Stromal cell of bone marrow (primary cell): ENCODE measurements at regions not wholly inside any gene's neighbourhood (a gene's known extent, or its start where the extent isn't known, plus 50 kb on each side); places are given as distances from the start of the nearest gene placed in this dataset.
"Not testable (repeated sequence)": the region's sequence is repeated elsewhere in the genome, so short reads cannot be mapped to it uniquely, and the experiment has no call there.

ENCODE experiments used
- DNase-seq: peaks from one replicate; pipeline ENCODE4 v3.0.0-alpha.2; 2012; ENCODE audit warnings: low read depth

DNA sequence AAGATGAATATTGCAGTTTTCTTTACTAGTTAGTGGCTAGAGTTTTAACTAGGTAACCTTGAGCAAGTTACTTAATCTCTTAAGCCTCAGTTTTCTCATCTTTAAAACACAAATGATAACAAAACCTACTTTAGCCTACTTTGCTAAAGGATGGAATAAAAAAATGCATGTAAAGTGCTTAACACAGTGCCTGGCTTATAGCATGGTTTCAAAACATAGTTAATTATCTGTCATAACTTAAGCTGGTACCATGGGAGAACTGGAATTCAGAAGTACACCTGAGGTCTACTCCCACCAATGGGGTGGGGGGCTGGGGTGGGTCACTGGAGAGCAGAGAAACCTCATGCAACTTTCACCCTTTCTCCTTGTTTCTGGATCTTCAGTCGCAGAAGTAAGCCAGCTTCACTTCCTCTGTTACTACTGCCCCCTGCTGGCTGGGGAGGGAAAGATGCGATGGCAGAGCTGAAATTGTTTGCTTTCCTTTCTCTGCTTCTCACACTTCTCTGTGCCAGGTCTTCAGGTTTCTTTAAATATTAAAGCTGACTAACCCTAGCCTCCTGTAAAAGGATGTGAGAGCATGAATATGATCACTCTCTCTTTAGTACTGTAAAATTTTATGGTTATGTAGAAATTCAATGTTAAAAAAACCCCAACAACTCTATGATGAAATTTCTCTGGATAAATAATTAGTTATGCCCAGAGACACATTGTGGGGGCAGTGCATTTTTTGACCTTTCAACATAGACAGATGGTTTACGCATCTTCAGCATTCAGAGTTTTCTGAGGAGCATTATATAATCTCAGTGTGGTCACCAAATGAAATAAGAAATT is 324.2 kb downstream of the HLX start:
- DNase-seq, result peak; percentile 59

DNA sequence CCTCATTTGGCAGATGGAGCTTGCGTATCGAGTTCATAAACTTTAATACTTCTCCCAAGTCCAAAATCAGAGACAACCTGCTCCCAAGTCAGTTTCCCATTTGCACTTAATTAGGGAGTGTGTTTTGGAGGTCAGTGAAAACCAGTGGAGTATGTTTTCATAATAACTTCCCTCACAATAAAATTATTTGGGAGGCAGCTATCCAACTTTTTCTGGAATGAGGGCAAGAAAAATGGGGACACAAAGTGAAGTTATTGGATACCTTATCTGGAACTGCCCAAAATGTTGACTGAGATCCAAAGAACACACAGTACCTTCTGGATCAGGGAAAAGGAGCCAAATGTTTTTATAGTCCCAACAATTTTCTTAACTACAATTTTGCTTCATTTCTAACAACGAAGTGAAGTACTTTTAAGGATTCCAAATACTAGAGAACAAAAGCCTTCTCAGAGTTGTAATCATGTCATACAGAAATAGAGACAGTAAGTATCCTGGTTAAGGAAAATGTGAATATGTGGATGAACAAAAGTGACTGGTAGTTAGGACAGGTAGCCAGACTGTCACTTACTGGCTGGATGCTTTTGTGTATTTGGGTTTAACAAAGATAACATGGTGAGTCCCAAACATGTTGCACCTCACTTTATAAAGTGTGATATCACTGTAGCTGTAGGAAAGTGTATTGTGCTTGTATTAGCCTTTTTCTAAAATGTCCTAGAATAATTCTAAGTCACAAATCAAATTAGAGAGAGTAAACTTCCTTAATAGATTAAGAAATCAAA is 325.0 kb downstream of the HLX start:
- DNase-seq, result no peak

- DNase-seq, result no peak
These were observed 326.8 kb downstream of the HLX start for GRCh38 chr1:221206076-221206475.

GRCh38 chr1:221212926-221213325 is 333.7 kb downstream of the HLX start:
- DNase-seq, result no peak

GRCh38 chr1:221217029-221217428 is 337.8 kb downstream of the HLX start:
- DNase-seq, result peak; percentile 62

- no peak for DNase-seq
These were observed 344.0 kb downstream of the HLX start for GRCh38 chr1:221223281-221223680.

GRCh38 chr1:221227460-221227859 is 348.2 kb downstream of the HLX start:
- no peak for DNase-seq

GRCh38 chr1:221227872-221228337 is 348.7 kb downstream of the HLX start:
- no peak for DNase-seq

DNA sequence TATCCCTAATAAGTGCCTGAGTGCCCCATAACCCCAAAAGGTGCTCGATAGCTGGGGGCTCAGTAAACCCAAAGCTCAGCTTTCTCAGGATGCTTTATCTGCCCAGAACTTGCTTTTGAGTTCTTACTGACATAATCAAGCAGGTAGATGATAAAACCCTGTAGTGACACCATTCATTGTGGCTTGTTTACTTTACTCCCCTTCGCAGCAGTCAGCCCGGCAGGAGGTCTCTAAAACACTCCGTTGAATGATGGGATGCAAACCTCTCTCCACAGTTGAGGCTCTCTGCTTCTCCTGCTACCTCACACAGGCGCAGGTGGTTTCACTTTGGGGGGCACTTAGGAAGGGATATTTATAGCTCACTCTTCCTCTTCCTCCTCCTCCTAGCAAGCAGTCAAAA is 349.4 kb downstream of the HLX start:
- DNase-seq, result no peak

DNA sequence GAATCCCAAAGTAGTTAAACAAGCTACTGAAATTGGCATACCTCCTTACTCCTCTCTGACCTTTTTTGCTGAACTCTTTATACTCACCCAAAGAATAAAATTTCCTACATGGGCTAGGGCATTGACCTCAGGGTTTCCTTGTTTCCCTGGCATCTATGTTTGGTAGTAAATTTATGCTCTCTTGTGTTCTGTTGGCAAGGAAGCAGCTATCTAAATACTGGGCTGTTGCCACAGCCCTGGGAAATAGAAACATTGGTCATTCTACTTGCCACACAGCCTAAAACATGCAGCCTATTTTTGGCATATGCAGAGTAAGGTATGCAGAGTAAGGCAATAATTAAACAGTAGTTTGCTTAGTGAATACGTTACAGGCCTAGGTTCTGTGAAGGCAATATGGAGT is 351.4 kb downstream of the HLX start:
- peak; percentile 62 for DNase-seq

GRCh38 chr1:221234791-221235190 is 355.5 kb downstream of the HLX start:
- DNase-seq, result no peak

DNA sequence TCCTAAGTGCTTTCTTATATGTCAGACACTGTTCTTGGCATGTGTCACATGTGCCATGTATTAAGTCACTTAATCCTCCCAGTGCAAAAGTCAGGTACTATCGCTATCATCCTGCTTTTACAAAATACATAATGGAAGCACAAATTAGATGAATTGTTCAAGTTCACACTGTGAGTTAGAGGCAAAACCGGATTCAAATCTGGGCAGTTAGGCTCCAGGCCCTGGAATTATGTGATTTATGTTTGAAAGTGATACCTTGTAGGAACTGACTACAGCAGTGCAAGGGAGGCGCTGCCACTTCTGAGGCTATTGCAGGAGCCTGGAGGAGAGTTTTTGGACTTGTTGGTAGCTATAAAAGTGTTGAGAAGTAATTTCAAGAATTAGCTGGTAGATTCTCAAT is 358.3 kb downstream of the HLX start:
- no peak for DNase-seq

GRCh38 chr1:221239181-221239580 is 359.9 kb downstream of the HLX start:
- no peak for DNase-seq

DNA sequence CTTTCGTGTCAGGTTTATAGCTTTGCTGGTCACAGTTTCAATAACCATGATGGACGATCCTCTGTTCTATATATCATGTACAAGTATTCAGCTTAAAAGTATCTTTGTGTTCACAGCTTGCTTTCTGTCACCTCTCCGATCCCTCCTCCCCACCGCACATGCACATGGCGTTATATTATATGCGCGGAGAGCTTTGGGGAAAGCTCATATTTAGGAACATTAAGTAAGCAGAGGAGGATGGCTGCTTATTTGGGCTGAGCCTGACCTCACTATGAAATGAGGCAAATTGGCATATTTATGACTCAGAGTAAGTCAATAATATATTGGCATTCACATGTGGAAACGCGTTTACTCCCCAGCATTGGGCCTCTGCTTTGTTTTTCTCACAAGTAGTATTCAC is 360.5 kb downstream of the HLX start:
- no peak for DNase-seq

GRCh38 chr1:221240690-221241089 is 361.4 kb downstream of the HLX start:
- no peak for DNase-seq

DNA sequence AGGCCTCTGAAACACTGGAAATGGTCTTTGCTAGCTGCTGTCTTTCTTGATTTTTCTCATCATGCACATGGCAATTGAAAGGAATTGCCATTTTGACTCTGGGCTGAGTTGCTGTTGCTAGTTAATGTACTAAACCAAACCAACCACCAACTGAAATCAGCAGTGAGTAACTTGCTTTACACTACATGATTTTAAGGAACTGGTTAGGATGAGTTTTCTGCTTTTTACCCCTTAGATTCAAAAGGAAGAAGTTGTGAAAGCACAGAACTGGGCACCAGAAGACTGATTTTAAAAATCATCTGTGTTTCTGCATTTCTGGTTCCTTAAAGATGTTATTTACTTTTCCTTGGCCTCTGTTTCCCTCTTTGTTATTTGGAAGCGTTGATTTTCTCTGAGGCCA is 361.9 kb downstream of the HLX start:
- DNase-seq, result no peak

GRCh38 chr1:221241592-221241991 is 362.3 kb downstream of the HLX start:
- DNase-seq, result no peak

- no peak for DNase-seq
These were observed 366.8 kb downstream of the HLX start for GRCh38 chr1:221246067-221246466.

- no peak for DNase-seq
These were observed 367.6 kb downstream of the HLX start for GRCh38 chr1:221246628-221247415.

DNA sequence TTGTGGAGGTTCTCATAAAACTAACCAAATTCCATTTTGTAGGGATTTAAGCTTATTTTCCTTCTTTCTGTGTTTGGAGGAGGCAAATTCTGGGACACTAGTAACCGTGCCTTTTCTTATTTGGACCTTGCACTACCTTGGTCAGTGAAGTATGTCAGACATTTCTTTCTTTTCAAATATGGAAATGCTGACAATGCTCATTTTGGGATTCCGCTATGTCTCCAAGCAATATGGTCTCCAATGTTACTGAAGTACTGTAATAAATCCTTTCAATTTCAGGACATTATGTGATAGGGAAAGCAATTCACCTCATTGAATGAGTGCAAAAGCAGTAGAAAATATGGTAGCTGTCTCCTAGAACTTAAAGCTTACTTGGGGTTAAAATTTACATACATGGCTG is 372.3 kb downstream of the HLX start:
- DNase-seq, result no peak

DNA sequence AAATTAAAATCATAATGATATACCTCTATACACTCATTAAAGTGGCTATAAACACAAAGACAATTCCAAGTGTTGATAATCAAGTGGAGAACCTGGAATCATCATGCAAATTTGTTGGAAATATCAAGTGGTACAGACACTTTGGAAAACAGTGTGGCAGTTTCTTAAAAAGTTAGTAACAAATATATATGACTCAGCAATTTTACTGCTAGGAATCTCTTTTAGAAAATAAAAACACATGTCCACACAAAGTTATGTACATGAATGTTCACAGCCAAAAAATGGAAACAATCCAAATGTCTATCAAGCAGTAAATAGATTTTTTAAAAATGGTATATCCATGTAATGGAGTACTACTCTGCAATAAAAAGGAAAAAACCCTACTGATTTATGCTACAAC is 375.6 kb downstream of the HLX start:
- no peak for DNase-seq

DNA sequence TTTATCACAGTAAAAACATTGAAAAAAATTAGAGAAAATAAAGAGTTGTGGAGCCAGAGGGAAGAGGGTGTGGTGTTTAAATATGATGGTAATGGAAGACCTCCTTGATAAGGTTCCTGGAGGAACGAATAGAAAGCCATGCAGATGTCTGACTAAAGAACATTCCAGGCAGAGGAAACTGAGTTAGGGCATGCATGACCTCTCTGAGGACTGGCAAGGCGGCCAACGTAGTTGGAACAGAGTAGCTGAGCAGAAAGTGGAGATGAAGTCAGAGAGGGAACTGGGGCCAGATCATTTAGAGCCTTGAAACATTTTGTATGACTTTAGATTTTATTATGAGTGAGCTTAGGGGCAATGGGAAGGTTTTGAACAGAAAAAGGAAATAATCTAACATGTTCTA is 377.5 kb downstream of the HLX start:
- DNase-seq, result no peak

- not testable (repeated sequence) for DNase-seq
These were observed 378.3 kb downstream of the HLX start for GRCh38 chr1:221257548-221257947.
